ELR (cell line): ENCODE measurements at regions not wholly inside any gene's neighbourhood (a gene's known extent, or its start where the extent isn't known, plus 50 kb on each side); places are given as distances from the start of the nearest gene placed in this dataset.

ENCODE experiments used
- DNase-seq: peaks from one replicate; pipeline ENCODE4 v3.0.0-alpha.2; 2015; ENCODE audit warnings: low read depth

DNA sequence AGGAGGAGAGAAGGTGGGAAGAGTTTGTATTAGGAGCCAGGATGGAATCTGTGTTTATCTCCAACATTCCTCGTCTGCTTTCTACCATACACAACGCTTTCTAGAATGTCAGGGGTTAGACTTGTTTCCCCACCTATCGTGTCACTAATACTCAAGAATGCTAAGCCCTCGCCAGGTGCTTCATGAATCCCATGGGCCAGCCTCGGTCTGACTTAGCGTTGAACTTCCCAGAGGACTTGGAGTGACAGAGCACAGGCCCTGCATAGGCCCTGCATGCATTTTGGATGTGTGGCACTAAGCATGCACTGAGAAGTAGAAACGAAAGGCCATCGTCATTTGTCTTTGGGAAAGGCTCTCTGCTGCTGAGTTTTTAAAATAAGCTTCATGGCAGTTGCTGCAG, 328.7 kb downstream of the NSG2 start:
- DNase-seq = no peak

DNA sequence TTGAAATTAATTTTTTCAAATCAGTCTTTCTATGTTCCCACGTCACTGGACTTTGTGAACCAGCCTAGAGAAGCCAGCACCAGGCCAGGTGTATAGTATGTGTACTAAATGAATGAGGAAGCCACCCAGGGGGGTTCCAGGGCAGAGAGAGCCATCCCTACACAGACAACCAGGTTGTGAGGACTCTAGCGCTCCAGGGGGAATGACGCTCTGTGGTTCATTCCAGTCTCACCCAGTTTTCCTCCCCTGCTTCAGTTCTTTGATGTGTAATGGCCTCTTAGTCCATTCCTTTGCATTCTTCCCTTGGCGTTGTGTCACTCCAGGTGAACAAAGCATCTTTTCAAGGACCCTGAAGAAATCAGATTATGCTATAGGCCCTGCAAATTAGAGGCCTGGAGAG, 330.6 kb downstream of the NSG2 start:
- DNase-seq = no peak

DNA sequence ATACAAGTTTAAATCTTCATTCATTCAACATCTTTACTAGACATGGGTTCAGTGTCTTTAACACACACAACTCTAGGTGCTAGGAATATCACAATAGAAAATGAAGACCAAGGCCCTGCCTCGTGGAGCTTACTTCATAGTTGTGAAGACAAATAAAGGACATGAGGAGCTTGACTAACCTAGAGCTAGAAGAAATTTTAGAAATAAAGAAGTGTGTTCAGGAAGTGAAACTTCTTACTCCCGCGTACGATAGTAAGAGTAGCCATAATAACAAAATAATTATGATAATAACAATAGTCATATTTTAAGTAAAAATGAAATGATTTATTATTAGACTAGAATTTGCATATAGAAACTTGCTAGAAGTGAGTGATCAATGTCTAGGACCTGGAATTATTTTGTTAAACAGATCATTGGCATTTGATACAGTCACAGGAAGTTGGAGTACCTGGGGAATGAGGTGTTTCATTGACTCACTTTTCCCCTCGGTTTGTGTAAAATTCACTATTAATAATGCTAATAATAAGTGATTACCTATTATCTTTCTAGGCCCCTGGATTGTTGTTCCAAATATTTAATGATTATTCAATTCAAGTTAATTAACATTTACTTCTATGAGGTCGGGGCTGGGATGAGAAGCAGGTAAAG, 331.3 kb downstream of the NSG2 start:
- DNase-seq = no peak

DNA sequence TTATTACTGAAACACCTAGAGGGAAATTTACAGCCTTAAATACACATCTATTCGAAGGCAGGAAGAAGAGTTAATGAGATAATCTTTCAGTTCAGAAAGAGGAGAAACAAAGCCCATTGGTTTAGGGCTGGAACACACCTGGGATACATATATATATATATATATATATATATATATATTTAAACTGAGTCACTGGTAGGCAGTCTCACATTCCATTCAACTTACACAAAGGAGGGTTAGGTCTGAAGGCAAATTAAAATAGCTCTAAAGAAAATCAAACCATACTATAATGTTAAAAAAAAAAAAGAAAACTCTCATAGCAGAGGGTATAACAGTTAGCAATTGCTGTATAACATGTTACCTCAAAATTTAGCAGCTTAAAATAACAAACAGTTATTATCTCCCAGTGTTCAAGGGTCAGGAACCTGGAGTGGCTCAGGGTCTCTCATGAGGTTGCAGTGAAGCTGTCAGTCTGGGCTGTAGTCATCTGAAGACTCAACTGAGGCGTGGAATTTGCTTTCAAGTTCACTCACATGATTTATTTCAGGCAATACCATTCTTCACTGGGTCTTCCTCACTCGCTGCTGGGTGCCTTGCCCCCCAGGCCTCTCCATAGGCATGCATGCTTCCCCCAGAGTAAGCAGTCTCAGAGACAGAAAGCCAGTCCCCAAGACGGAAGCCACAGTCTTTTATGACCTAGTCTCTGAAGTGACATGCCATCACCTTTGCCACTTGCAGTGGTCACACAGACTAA, 332.8 kb downstream of the NSG2 start:
- DNase-seq = no peak

- no peak for DNase-seq
These were observed 334.8 kb downstream of the NSG2 start for GRCh38 chr5:174380311-174380710.

- no peak for DNase-seq
These were observed 335.7 kb downstream of the NSG2 start for GRCh38 chr5:174381241-174381640.

- peak; percentile 20 for DNase-seq
These were observed 338.0 kb downstream of the NSG2 start for GRCh38 chr5:174383210-174384167.

- DNase-seq = peak; percentile 41
These were observed 339.0 kb downstream of the NSG2 start for GRCh38 chr5:174384509-174384947.

DNA sequence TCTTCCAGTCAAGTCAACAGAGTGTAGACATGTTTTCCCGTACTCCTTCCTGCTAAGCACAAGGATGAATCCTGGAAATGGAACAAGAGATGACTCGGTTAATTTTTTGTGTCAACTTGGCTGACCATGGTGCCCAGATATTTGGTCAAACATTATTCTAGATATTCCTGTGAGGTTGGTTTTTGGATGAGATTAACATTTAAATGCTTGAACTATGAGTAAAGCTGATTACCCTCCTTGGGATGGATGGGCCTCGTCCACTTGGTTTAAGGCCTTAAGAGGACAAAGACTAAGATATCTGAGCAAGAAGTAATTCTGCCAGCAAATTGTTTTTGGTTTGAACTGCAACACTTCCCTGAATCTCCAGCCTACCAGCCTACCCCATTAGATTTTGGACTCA, 338.1 kb upstream of the MSX2 start:
- DNase-seq = no peak

DNA sequence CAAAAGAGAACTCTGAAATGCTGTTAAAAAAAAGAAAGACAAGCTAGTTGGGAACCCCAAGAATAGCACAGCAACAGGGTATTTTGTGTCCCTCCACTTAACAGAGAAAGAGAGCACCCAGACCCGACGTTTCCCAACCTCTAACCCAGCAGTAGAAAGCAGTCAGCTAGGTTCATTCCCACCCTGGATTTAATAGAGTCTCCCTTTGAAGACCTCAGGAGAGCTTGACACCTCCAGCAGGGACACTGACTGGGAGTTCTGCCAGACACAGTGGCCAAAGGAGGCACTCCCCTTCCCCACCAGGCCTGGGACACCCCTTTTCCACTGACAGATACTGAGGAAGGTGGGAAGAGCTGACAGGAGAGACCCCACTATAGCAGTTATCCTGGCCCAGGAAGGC, 337.5 kb upstream of the MSX2 start:
- DNase-seq = no peak

GRCh38 chr5:174387448-174387847, 336.9 kb upstream of the MSX2 start:
- DNase-seq = no peak

DNA sequence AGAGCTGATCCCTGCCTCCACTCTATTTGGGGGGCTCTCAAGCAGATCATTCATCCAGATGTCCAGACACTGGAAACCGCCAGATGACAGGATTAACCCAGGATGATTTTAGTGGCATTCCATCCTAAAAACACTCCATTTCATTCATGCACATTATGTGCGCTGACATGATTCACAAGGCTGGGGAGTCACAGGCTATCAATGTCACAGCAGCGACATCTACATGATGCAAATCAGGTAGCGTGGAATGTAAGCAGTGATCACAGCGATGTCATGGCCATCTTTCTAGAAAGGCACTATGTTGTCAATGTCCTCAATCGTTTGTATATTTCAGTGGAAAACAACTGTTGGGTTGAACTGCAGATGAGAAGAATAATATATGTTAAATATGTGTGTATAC, 331.5 kb upstream of the MSX2 start:
- no peak for DNase-seq

GRCh38 chr5:174396541-174396940, 327.8 kb upstream of the MSX2 start:
- no peak for DNase-seq

DNA sequence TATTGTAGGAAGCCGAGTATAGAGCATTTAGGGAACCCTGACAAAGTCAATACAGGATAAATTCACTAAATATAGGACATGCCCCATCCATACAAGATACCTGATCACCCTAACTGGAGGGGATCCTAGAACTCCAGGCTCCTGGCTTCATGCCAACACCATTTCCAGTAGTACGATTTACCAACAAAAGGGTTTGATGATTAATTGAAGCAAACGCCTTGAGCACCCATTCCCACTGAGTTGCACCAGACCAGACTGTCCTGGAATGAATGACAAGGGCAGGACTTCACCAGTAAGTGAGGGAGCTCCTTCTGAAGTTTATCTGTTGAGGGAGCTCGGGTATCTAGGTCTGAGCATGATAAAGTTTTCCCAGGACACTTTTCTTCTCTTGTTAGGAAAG, 327.2 kb upstream of the MSX2 start:
- no peak for DNase-seq

GRCh38 chr5:174398171-174398570, 326.2 kb upstream of the MSX2 start:
- no peak for DNase-seq

DNA sequence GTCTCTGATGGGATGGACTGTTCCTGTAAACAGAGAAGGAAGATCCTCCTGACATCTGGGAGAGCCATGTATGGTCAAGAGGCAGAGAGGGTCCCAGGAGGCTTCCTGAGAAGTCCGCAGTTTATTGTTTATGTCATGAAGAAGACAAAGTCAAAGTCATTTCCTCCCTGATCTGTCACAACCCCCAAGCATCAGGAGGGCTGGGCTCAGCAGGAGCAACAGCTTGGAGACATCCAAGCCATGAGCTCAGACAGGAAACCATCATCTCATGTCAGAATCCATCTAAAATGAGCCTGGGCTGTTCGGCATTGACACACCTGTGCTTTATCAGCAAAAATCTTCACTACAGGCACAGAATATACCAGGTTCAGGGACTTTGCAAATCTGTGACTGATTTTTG, 325.0 kb upstream of the MSX2 start:
- DNase-seq = no peak

DNA sequence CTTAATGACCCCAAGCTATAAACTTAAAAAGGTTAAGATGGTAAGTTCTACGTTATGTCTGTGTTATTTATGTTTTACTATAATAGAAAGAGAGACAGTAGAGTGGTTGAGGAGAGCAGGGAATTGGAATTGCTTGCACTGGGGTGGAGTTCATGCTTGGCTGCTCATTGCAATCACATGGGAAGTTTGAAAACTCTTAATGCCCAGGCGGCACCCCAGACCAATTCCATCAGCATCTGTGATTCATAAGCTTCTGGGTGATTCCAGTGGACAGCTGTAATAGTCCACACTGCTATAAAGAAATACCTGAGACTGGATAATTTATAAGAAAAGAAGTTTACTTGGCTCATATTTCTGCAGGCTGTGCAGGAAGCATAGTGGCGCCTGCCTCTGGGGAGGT, 323.9 kb upstream of the MSX2 start:
- DNase-seq = no peak

DNA sequence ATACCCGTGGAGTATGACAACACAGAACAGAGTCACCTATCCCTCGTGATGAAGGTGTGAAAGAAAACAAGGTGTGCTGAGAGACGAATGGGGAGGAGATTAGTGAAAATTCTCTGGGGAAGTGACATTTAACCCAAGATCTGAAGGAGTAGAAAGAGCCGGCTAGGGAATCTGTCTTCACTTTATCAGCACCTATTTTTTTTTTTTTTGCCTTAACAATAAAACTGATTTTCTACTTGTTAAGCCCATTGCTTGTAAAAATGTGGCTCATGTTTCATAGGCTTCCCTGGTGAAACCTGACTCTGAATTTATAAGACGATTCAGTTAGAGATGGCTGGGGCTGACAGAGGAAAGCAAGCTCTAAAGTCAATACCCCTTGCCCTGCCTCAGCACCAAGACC, 322.6 kb upstream of the MSX2 start:
- DNase-seq = no peak

DNA sequence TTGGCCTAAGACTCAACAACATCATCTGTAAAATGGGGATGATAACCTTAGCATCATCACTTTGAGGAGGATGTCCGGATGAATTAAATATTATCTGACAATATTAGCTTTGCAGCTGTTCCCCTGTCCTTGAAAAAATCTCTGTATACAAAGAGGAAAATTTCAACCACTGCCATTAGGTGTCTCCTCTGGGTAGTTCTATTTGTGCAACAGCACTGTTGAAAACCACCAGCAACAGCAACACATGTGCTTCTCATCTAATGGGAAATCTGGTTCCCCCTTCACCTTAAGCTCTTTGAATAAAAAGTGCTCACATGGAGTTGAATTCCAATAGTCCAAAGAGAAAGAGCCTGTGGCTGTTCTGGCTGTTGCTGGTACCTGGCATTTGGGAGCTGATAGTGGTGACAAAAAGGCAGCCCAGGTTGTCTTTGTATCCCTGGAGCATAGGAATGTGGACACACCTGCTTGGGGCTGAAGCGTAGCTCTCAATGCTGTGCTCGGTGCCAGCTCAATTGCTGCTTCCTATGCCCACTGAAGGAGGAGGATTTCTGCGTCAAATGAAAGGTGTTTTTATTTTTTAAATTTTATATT, 322.1 kb upstream of the MSX2 start:
- DNase-seq = no peak

DNA sequence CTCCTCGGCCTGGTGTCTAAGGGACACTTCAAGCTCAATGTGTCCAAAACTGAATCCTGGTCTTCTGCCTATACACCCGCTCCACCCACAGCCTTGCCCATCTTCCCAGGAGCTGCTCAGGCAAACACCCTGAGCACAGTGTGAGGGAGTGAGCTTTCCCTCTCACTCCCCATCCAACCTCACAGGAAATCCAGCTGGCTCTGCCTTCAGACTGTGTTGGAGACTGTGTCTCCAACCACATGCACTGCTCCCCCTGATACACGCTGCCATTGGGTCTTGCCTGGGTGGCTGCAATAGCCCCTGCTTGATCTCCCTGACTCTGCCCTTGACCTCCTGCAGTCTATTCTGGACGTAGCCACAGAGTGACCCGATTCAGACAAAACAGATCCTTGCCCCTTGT, 319.5 kb upstream of the MSX2 start:
- no peak for DNase-seq

DNA sequence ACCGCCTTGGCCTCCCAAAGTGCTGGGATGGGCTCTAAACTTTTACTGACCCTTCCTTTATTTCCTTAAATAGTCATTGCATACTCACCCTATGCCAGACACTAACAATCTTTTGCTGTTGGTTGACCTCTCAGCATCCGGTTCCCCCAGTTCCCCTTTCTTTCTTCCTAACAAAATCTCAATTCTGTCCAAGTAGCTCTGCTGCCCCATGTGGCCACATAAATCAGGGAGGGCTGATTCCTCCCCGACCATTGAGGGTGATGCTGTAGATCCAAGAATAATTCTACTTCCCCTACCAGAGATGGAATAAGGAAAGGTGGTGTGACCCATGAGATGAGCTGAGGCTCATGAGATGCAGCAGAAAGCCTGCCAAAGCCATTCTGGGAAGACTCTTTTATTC, 315.3 kb upstream of the MSX2 start:
- peak; percentile 12 for DNase-seq

GRCh38 chr5:174409971-174410370, 314.4 kb upstream of the MSX2 start:
- no peak for DNase-seq
